Skeletal muscle tissue (tissue), 3 donors: ENCODE measurements at regions not wholly inside any gene's neighbourhood (a gene's known extent, or its start where the extent isn't known, plus 50 kb on each side); places are given as distances from the start of the nearest gene placed in this dataset.
"Not testable (repeated sequence)": the region's sequence is repeated elsewhere in the genome, so short reads cannot be mapped to it uniquely, and the experiment has no call there.

Source experiments
- H3K27ac ChIP-seq: one replicate; pipeline ENCODE4 v1.7.0; 2013; ENCODE audit warnings: mild to moderate bottlenecking, low read depth, low read length, inconsistent platforms
- H3K27me3 ChIP-seq, 3 donors: one replicate each; pipeline ENCODE4 v1.7.0; 2013; ENCODE audit warnings: low read length in 3 of 3; ENCODE audit not compliant: control insufficient read depth in 3 of 3, insufficient read depth in 3 of 3
- H3K36me3 ChIP-seq, 3 donors: one replicate each; pipeline ENCODE4 v1.7.0; 2013; ENCODE audit warnings: low read length in 3 of 3; ENCODE audit not compliant: control insufficient read depth in 3 of 3, insufficient read depth in 3 of 3
- H3K4me1 ChIP-seq, 3 donors: one replicate each; pipeline ENCODE4 v1.7.0; 2013; ENCODE audit warnings: low read length in 3 of 3, mild to moderate bottlenecking in 3 of 3; ENCODE audit not compliant: control insufficient read depth in 3 of 3, insufficient read depth in 3 of 3
- H3K4me3 ChIP-seq, 3 donors: one replicate each; pipeline ENCODE4 v1.7.0; 2013; ENCODE audit warnings: low read length in 3 of 3
- H3K9ac ChIP-seq, 3 donors: one replicate each; pipeline ENCODE4 v1.7.0; 2013; ENCODE audit warnings: low read length in 3 of 3, mild to moderate bottlenecking in 3 of 3, moderate library complexity in 2 of 3, low read depth in 1 of 3
- H3K9me3 ChIP-seq, 3 donors: one replicate each; pipeline ENCODE4 v1.7.0; 2013; ENCODE audit warnings: low read length in 3 of 3; ENCODE audit not compliant: control insufficient read depth in 3 of 3
- donor health status: Osteomylitis.

GRCh38 chrX:134045372-134045771 is 60.0 kb upstream of the GPC3 start:
- not testable (repeated sequence) for H3K36me3 ChIP-seq, H3K9ac ChIP-seq, H3K27me3 ChIP-seq, H3K4me1 ChIP-seq, H3K4me3 ChIP-seq, H3K9me3 ChIP-seq, H3K27ac ChIP-seq

- H3K4me3 ChIP-seq, H3K27ac ChIP-seq, H3K9me3 ChIP-seq, H3K4me1 ChIP-seq, H3K36me3 ChIP-seq, H3K9ac ChIP-seq, H3K27me3 ChIP-seq: not testable (repeated sequence)
Measured at GRCh38 chrX:134067107-134067506, 81.7 kb upstream of the GPC3 start.

GRCh38 chrX:134071899-134072298 is 86.5 kb upstream of the GPC3 start:
- H3K4me3 ChIP-seq, H3K27me3 ChIP-seq: not testable (repeated sequence)

GRCh38 chrX:134073341-134073740 is 87.9 kb upstream of the GPC3 start:
- H3K27ac ChIP-seq = no peak overlapping the region
- H3K27me3 ChIP-seq = peaks cover 0 to 10% (median 0%) of the 10 kb centered on the region in 3 donors
- no peak overlapping the region for H3K9ac ChIP-seq
- H3K36me3 ChIP-seq = no peaks in the 10 kb centered on the region
- no peak overlapping the region for H3K4me3 ChIP-seq
- H3K4me1 ChIP-seq = no peaks in the 10 kb centered on the region
- H3K9me3 ChIP-seq = peaks cover 0 to 3% (median 0%) of the 10 kb centered on the region in 3 donors

More at GRCh38 chrX:134071899-134072298, 86.5 kb upstream of the GPC3 start:
- H3K36me3 ChIP-seq, H3K9me3 ChIP-seq, H3K4me1 ChIP-seq, H3K27ac ChIP-seq, H3K9ac ChIP-seq: not testable (repeated sequence)

- Histone ChIP-seq H3K27me3 (peaks cover 0 to 10% (median 0%) of the 10 kb centered on the region in 3 donors), H3K9ac (no peak overlapping the region), H3K27ac (no peak overlapping the region), H3K4me3 (no peak overlapping the region), H3K4me1 (no peaks in the 10 kb centered on the region), H3K9me3 (peaks cover 0 to 3% (median 0%) of the 10 kb centered on the region in 3 donors), H3K36me3 (no peaks in the 10 kb centered on the region)
Measured at GRCh38 chrX:134074151-134074550, 88.8 kb upstream of the GPC3 start.

GRCh38 chrX:134075894-134076718 is 90.7 kb upstream of the GPC3 start:
- Histone ChIP-seq H3K36me3 (no peaks in the 10 kb centered on the region), H3K4me1 (no peaks in the 10 kb centered on the region), H3K27me3 (peaks cover 0 to 6% (median 0%) of the 10 kb centered on the region in 3 donors), H3K4me3 (no peak overlapping the region), H3K9ac (no peak overlapping the region), H3K27ac (no peak overlapping the region), H3K9me3 (peaks cover 0 to 3% (median 2%) of the 10 kb centered on the region in 3 donors)

- no peaks in the 10 kb centered on the region for H3K27me3 ChIP-seq
- no peak overlapping the region for H3K4me3 ChIP-seq
- no peaks in the 10 kb centered on the region for H3K36me3 ChIP-seq
- no peak overlapping the region for H3K27ac ChIP-seq
- no peak overlapping the region for H3K9ac ChIP-seq
- no peaks in the 10 kb centered on the region for H3K9me3 ChIP-seq
- H3K4me1 ChIP-seq = no peaks in the 10 kb centered on the region
Measured at GRCh38 chrX:134095366-134095765, 110.0 kb upstream of the GPC3 start.

- Histone ChIP-seq H3K27me3 (no peaks in the 10 kb centered on the region), H3K27ac (no peak overlapping the region), H3K4me1 (no peaks in the 10 kb centered on the region), H3K9me3 (no peaks in the 10 kb centered on the region), H3K4me3 (no peak overlapping the region), H3K9ac (no peak overlapping the region), H3K36me3 (no peaks in the 10 kb centered on the region)
Measured at GRCh38 chrX:134101636-134102035, 116.2 kb upstream of the GPC3 start.

- H3K9ac ChIP-seq = no peak overlapping the region
- H3K27me3 ChIP-seq = no peaks in the 10 kb centered on the region
- no peak overlapping the region for H3K27ac ChIP-seq
- no peaks in the 10 kb centered on the region for H3K4me1 ChIP-seq
- no peaks in the 10 kb centered on the region for H3K36me3 ChIP-seq
- no peaks in the 10 kb centered on the region for H3K9me3 ChIP-seq
- no peak overlapping the region for H3K4me3 ChIP-seq
Measured at GRCh38 chrX:134115270-134115669, 121.7 kb upstream of the CCDC160 start.

- H3K27me3 ChIP-seq = peaks cover 0 to 5% (median 0%) of the 10 kb centered on the region in 3 donors
- no peaks in the 10 kb centered on the region for H3K9me3 ChIP-seq
- H3K9ac ChIP-seq = no peak overlapping the region
- H3K4me1 ChIP-seq = no peaks in the 10 kb centered on the region
- no peaks in the 10 kb centered on the region for H3K36me3 ChIP-seq
- no peak overlapping the region for H3K4me3 ChIP-seq
- H3K27ac ChIP-seq = no peak overlapping the region
Measured at GRCh38 chrX:134137341-134137740, 99.6 kb upstream of the CCDC160 start.
